Spleen (tissue), 7 donors: ENCODE measurements at regions not wholly inside any gene's neighbourhood (a gene's known extent, or its start where the extent isn't known, plus 50 kb on each side); places are given as distances from the start of the nearest gene placed in this dataset.

Source experiments
- CTCF ChIP-seq, 11 experiments: fragments of 200-600 bp in 7 of 11; fragments of 450-650 bp in 4 of 11; sonication (generic) in 4 of 11; IDR thresholded peaks in 8 of 11; conservative IDR thresholded peaks in 3 of 11; 1 replicate in 7 of 11; 2 replicates in 4 of 11; pipeline versions ENCODE4 v1.4.0 to v1.8.0; 2016 to 2021; ENCODE audit warnings: antibody characterized with exemption in 11 of 11, inconsistent platforms in 4 of 11, mild to moderate bottlenecking in 1 of 11
- POLR2A ChIP-seq, 3 donors: fragments of 450-650 bp; IDR thresholded peaks; one replicate each; pipeline ENCODE4 v1.5.1; 2017; ENCODE audit warnings: antibody characterized with exemption in 3 of 3, mild to moderate bottlenecking in 1 of 3
- POLR2AphosphoS5 ChIP-seq, 3 donors: sonication (generic); formaldehyde crosslinking; IDR thresholded peaks; one replicate each; pipeline ENCODE4 v1.5.1; 2017; ENCODE audit warnings: antibody characterized with exemption in 3 of 3
- donor health status: DM: no; HTN: no; CAD: no; lungs with moderate emphysema.
- donor health status: DM: no; HTN: no; CAD: no.
- donor health status: DM: no; HTN: no; CAD: no.

- TF ChIP-seq CTCF (IDR thresholded peaks at IDR 0.05 in 8 of 11, conservative IDR thresholded peaks at IDR 0.05 in 3 of 11) = no peak
- TF ChIP-seq POLR2AphosphoS5 (IDR thresholded peaks at IDR 0.05) = no peak
- no peak for TF ChIP-seq POLR2A (IDR thresholded peaks at IDR 0.05)
These were observed 82.4 kb upstream of the STARD13 start for GRCh38 chr13:33367926-33368325.
